Naive thymus-derived CD4-positive, alpha-beta T cell (primary cell): ENCODE measurements at regions not wholly inside any gene's neighbourhood (a gene's known extent, or its start where the extent isn't known, plus 50 kb on each side); places are given as distances from the start of the nearest gene placed in this dataset.

Experiments used
- ATAC-seq: fragments of 150-1000 bp; cut with Tn5 transposase; 2 replicates; pipeline ENCODE4 v1.10.0; 2021; ENCODE audit warnings: mild to moderate bottlenecking, moderate library complexity
- CTCF ChIA-PET: fragments of 350-600 bp; sonication (Branson Sonifier 250); formaldehyde crosslinking; loops from one replicate; lab custom pipeline; 2021; ENCODE audit warnings: antibody characterized with exemption; lab: Charles Lee
- POLR2A ChIA-PET: fragments of 350-600 bp; sonication (Branson Sonifier 250); formaldehyde crosslinking; loops from one replicate; lab custom pipeline; 2021; ENCODE audit warnings: antibody characterized with exemption, inconsistent platforms; lab: Charles Lee
- DNase-seq, 9 donors: peaks; one replicate each; pipeline versions ENCODE4 v3.0.0 to v3.0.0-alpha.2; 2020 to 2022; ENCODE audit warnings: mixed read lengths in 1 of 9
- H3K27ac ChIP-seq: one replicate; pipeline ENCODE4 v1.7.0; 2013; ENCODE audit warnings: mild to moderate bottlenecking, low read depth, low read length, moderate library complexity
- H3K27me3 ChIP-seq, 2 donors: one replicate each; pipeline ENCODE4 v1.7.0; 2013; ENCODE audit warnings: low read length in 2 of 2, mild to moderate bottlenecking in 2 of 2, moderate library complexity in 2 of 2; ENCODE audit not compliant: control insufficient read depth in 2 of 2, insufficient read depth in 2 of 2
- H3K36me3 ChIP-seq, 3 experiments: 1 replicate in 2 of 3; 2 replicates in 1 of 3; pipeline ENCODE4 v1.7.0; 2013; ENCODE audit warnings: low read length in 3 of 3, mild to moderate bottlenecking in 3 of 3, moderate library complexity in 1 of 3; ENCODE audit not compliant: insufficient read depth in 3 of 3, control insufficient read depth in 2 of 3
- H3K4me1 ChIP-seq, 2 donors: one replicate each; pipeline ENCODE4 v1.7.0; 2013; ENCODE audit warnings: low read length in 2 of 2, mild to moderate bottlenecking in 2 of 2, moderate library complexity in 1 of 2; ENCODE audit not compliant: control insufficient read depth in 2 of 2, insufficient read depth in 2 of 2
- H3K4me3 ChIP-seq: 2 replicates; pipeline ENCODE4 v1.7.0; 2013; ENCODE audit warnings: mild to moderate bottlenecking, low read length
- H3K9me3 ChIP-seq, 3 experiments: 1 replicate in 2 of 3; 2 replicates in 1 of 3; pipeline ENCODE4 v1.7.0; 2013; ENCODE audit warnings: low read length in 3 of 3; ENCODE audit not compliant: control insufficient read depth in 2 of 3
- H3K27ac Mint-ChIP-seq, 9 donors: one replicate each; pipeline ENCODE4 v1.8.0; 2020 to 2022; ENCODE audit warnings: mixed read lengths in 9 of 9, mild to moderate bottlenecking in 8 of 9, moderate library complexity in 5 of 9, inconsistent platforms in 2 of 9
- H3K27me3 Mint-ChIP-seq, 5 donors: one replicate each; pipeline ENCODE4 v1.8.0; 2021 to 2022; ENCODE audit warnings: mixed read lengths in 5 of 5, mild to moderate bottlenecking in 1 of 5
- H3K36me3 Mint-ChIP-seq, 5 donors: one replicate each; pipeline ENCODE4 v1.8.0; 2020 to 2022; ENCODE audit warnings: mixed read lengths in 5 of 5, mild to moderate bottlenecking in 3 of 5, inconsistent platforms in 1 of 5
- H3K4me1 Mint-ChIP-seq, 7 donors: one replicate each; pipeline ENCODE4 v1.8.0; 2020 to 2022; ENCODE audit warnings: mixed read lengths in 7 of 7, mild to moderate bottlenecking in 3 of 7, inconsistent platforms in 1 of 7
- H3K4me3 Mint-ChIP-seq, 10 donors: one replicate each; pipeline ENCODE4 v1.8.0; 2020 to 2022; ENCODE audit warnings: mild to moderate bottlenecking in 10 of 10, mixed read lengths in 10 of 10, moderate library complexity in 6 of 10, inconsistent platforms in 2 of 10
- H3K9me3 Mint-ChIP-seq, 11 donors: one replicate each; pipeline ENCODE4 v1.8.0; 2020 to 2022; ENCODE audit warnings: mixed read lengths in 11 of 11, mild to moderate bottlenecking in 4 of 11, inconsistent platforms in 1 of 11, moderate library complexity in 1 of 11
- intact Hi-C, 2 donors: fragments of 100-400 bp; cut with micrococcal nuclease; formaldehyde crosslinking; loops; one replicate each; pipeline ENCODE4 v1.15.1; 2023

DNA sequence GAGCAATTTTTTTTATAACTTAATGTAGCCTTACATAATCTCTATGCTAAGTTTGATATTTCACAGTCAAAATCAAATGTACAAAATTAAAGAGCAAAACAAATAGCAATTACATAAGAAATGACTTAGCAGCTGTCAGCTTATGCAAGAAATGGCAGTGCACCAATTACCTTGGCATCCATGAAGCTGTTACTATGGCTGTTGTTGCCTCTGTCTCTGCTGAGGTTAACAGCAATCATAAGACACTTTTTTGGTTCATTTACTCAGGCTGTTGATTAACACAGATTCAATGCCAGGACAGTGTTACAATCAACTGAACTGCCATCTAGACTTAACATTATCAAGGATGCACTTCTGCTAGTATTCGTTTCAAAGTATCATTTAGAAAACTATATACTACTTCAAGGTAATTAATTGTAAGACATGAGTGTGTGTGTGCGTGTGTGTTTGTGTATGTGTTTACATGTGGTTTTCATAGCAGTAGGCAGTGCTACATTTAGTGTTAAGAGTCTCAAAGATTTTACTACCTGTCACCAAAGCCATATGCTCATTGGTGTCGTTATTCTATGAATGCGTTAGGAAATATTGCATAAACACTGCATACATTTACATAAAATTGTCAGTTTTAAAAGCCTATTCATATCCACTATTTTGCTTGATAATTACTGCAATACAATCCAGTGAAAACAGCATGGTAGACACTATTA, 1084.2 kb upstream of the COX7C start:
- Histone ChIP-seq H3K27me3 (no peaks in the 10 kb centered on the region), H3K9me3 (no peaks in the 10 kb centered on the region), H3K4me3 (no peak overlapping the region), H3K4me1 (no peaks in the 10 kb centered on the region), H3K36me3 (no peaks in the 10 kb centered on the region), H3K27ac (no peak overlapping the region)
- Mint-ChIP-seq H3K27ac (no peak overlapping the region), H3K4me1 (peaks cover 0 to 1% (median 0%) of the 10 kb centered on the region in 7 donors), H3K27me3 (no peaks in the 10 kb centered on the region), H3K36me3 (no peaks in the 10 kb centered on the region), H3K4me3 (no peak overlapping the region), H3K9me3 (peaks cover 0 to 5% (median 0%) of the 10 kb centered on the region in 11 donors)
- intact Hi-C loops: no loop called here
- ATAC-seq (no peak), DNase-seq (no peak)
- CTCF ChIA-PET: no interaction called here
- POLR2A ChIA-PET: no interaction called here

DNA sequence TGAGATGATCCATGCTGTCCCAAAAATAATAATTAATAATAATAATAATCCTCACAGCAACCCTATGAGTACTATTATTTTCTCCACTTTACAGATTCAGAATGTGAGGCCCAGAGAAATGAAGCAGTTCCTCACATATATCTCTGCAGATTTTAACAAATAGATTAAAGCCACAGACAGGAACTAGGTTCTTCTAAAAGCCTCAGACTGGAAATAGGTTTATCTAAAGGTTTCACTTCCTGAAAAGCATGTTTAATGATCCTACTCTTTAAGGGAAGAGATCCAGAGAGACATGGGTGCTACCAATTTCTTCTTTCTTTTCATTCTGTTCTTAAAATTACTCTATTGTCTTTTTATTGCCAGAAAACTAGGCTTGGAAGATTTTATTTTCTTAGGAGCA, 1079.4 kb upstream of the COX7C start:
- POLR2A ChIA-PET: no interaction called here
- no peak overlapping the region for H3K4me3 ChIP-seq
- CTCF ChIA-PET: no interaction called here
- H3K27me3 ChIP-seq: no peaks in the 10 kb centered on the region
- no peaks in the 10 kb centered on the region for H3K36me3 Mint-ChIP-seq
- H3K27ac ChIP-seq: no peak overlapping the region
- H3K27me3 Mint-ChIP-seq: no peaks in the 10 kb centered on the region
- H3K27ac Mint-ChIP-seq: no peak overlapping the region
- intact Hi-C loops: no loop called here
- no peak overlapping the region for H3K4me3 Mint-ChIP-seq
- no peaks in the 10 kb centered on the region for H3K36me3 ChIP-seq
- peaks cover 0 to 14% (median 0%) of the 10 kb centered on the region in 11 donors for H3K9me3 Mint-ChIP-seq
- DNase-seq (no peak), ATAC-seq (no peak)
- H3K4me1 ChIP-seq: no peaks in the 10 kb centered on the region
- no peaks in the 10 kb centered on the region for H3K9me3 ChIP-seq
- no peaks in the 10 kb centered on the region for H3K4me1 Mint-ChIP-seq

DNA sequence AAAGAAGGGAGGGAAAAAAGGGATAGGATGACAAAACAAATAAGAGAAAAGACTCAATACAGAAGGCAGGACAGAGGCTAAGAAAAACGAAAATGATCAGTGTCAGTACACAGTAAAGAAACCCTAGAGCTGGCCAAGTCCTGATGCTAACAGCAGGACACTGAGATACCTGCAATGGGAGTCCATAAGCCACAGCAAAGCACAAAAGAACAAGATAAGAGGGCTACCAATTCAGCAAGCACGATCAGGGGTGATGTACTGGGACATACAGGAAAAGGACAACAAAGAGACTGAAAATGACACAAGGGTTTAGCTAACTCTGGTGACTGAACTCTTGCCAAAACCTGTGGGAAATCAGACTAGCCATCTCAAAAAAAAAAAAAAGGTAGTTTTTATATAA, 1072.6 kb upstream of the COX7C start:
- Histone ChIP-seq H3K27ac (no peak overlapping the region), H3K4me1 (no peaks in the 10 kb centered on the region), H3K9me3 (no peaks in the 10 kb centered on the region), H3K27me3 (no peaks in the 10 kb centered on the region), H3K36me3 (no peaks in the 10 kb centered on the region), H3K4me3 (no peak overlapping the region)
- Mint-ChIP-seq H3K4me1 (no peaks in the 10 kb centered on the region), H3K27me3 (no peaks in the 10 kb centered on the region), H3K36me3 (peaks cover 0 to 5% (median 0%) of the 10 kb centered on the region in 5 donors), H3K4me3 (no peak overlapping the region), H3K9me3 (peaks cover 3 to 24% (median 8%) of the 10 kb centered on the region in 11 donors), H3K27ac (no peak overlapping the region)
- no peak for DNase-seq
- ChIA-PET POLR2A (no interaction called here), CTCF (no interaction called here)
- no peak for ATAC-seq
- intact Hi-C loops: no loop called here

- no peak overlapping the region for H3K4me3 Mint-ChIP-seq
- H3K4me3 ChIP-seq: no peak overlapping the region
- DNase-seq: no peak
- no peaks in the 10 kb centered on the region for H3K4me1 Mint-ChIP-seq
- intact Hi-C loops: no loop called here
- no peak overlapping the region for H3K27ac Mint-ChIP-seq
- no peaks in the 10 kb centered on the region for H3K27me3 ChIP-seq
- no peak overlapping the region for H3K27ac ChIP-seq
- POLR2A ChIA-PET: no interaction called here
- CTCF ChIA-PET: no interaction called here
- peaks cover 0 to 5% (median 0%) of the 10 kb centered on the region in 5 donors for H3K36me3 Mint-ChIP-seq
- H3K4me1 ChIP-seq: no peaks in the 10 kb centered on the region
- H3K27me3 Mint-ChIP-seq: no peaks in the 10 kb centered on the region
- H3K36me3 ChIP-seq: no peaks in the 10 kb centered on the region
- ATAC-seq: no peak
- peaks cover 4 to 36% (median 12%) of the 10 kb centered on the region in 11 donors for H3K9me3 Mint-ChIP-seq
- peaks cover 0 to 5% (median 0%) of the 10 kb centered on the region in 3 experiments for H3K9me3 ChIP-seq
Measured at GRCh38 chr5:85549229-85549628, 1068.5 kb upstream of the COX7C start.

DNA sequence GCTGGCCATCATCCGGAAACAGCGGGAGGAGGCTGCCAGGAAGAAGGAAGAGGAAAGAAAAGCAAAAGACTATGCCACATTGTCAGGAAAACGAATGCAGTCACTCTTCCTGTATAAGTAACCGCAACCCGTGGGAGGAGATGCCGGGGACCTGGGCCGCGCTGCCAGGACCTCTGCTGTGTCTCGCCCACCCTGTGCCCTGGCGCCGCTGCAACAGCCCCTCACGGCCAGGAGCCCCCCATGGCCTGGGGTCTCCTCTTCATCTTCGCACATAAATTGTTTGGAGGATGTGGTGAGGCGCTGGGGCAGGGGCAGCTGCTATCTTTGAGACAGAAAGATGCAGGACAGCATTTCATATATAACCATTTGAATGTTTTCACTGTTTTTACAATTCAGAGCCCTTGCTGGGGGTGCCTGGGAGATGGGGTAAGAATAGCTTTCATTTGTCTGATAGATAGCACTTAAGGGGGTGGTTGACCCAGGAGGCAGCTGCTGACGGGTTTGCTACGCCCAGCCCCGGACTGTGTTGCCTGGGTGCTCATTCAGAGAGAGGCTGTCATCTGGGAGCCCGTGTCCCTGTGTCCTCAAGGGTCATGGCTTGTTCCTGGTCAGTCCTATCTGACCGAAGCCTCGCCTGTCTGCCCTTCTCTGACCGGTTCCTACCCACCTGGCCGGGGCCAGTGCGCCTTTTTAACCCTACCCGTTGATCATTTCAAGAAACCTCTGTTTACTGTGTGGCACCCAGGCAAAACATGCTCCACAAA, 1067.7 kb upstream of the COX7C start:
- DNase-seq (no peak), ATAC-seq (no peak)
- Mint-ChIP-seq H3K4me1 (no peaks in the 10 kb centered on the region), H3K27ac (no peak overlapping the region), H3K4me3 (no peak overlapping the region), H3K9me3 (peaks cover 4 to 44% (median 13%) of the 10 kb centered on the region in 11 donors), H3K27me3 (no peaks in the 10 kb centered on the region), H3K36me3 (peaks cover 0 to 5% (median 0%) of the 10 kb centered on the region in 5 donors)
- CTCF ChIA-PET: no interaction called here
- Histone ChIP-seq H3K4me3 (no peak overlapping the region), H3K27ac (no peak overlapping the region), H3K36me3 (no peaks in the 10 kb centered on the region), H3K9me3 (peaks cover 0 to 5% (median 0%) of the 10 kb centered on the region in 3 experiments), H3K4me1 (no peaks in the 10 kb centered on the region), H3K27me3 (no peaks in the 10 kb centered on the region)
- POLR2A ChIA-PET: no interaction called here
- intact Hi-C loops: no loop called here

- no peaks in the 10 kb centered on the region for H3K4me1 ChIP-seq
- intact Hi-C loops: no loop called here
- Mint-ChIP-seq H3K36me3 (no peaks in the 10 kb centered on the region), H3K4me1 (no peaks in the 10 kb centered on the region), H3K27me3 (no peaks in the 10 kb centered on the region), H3K27ac (no peak overlapping the region), H3K4me3 (no peak overlapping the region), H3K9me3 (peaks cover 4 to 44% (median 17%) of the 10 kb centered on the region in 11 donors)
- POLR2A ChIA-PET: no interaction called here
- no peak overlapping the region for H3K4me3 ChIP-seq
- ATAC-seq (no peak), DNase-seq (no peak)
- H3K27me3 ChIP-seq: no peaks in the 10 kb centered on the region
- peaks cover 0 to 14% (median 0%) of the 10 kb centered on the region in 3 experiments for H3K9me3 ChIP-seq
- H3K27ac ChIP-seq: no peak overlapping the region
- H3K36me3 ChIP-seq: no peaks in the 10 kb centered on the region
- CTCF ChIA-PET: no interaction called here
Measured at GRCh38 chr5:85556464-85556863, 1061.3 kb upstream of the COX7C start.
